GM12865 (cell line): ENCODE measurements at regions not wholly inside any gene's neighbourhood (a gene's known extent, or its start where the extent isn't known, plus 50 kb on each side); places are given as distances from the start of the nearest gene placed in this dataset.
"Not testable (repeated sequence)": the region's sequence is repeated elsewhere in the genome, so short reads cannot be mapped to it uniquely, and the experiment has no call there.

Experiments
- DNase-seq: peaks from one replicate; pipeline ENCODE4 v3.0.0; 2010; ENCODE audit warnings: low read depth
- H3K4me3 ChIP-seq: 2 replicates; pipeline ENCODE4 v1.5.1; 2011; ENCODE audit warnings: mild to moderate bottlenecking, low read depth, low read length, control low read depth
- CTCF ChIP-seq: IDR thresholded peaks from 2 replicates; pipeline ENCODE4 v1.5.1; 2011; ENCODE audit warnings: low read length, control low read depth, low read depth, inconsistent platforms; ENCODE audit not compliant: insufficient read depth; ENCODE audit errors: missing control alignments

GRCh38 chr3:125670352-125670751, 75.1 kb upstream of the OSBPL11 start:
- H3K4me3 ChIP-seq: no peak overlapping the region
- DNase-seq: no peak
- no peak for TF ChIP-seq CTCF

- no peak for DNase-seq
- no peak overlapping the region for H3K4me3 ChIP-seq
- TF ChIP-seq CTCF: no peak
These were observed 75.6 kb upstream of the OSBPL11 start for GRCh38 chr3:125670945-125671344.

- TF ChIP-seq CTCF: no peak
- no peak for DNase-seq
- no peak overlapping the region for H3K4me3 ChIP-seq
These were observed 76.4 kb upstream of the OSBPL11 start for GRCh38 chr3:125671461-125672243.

DNA sequence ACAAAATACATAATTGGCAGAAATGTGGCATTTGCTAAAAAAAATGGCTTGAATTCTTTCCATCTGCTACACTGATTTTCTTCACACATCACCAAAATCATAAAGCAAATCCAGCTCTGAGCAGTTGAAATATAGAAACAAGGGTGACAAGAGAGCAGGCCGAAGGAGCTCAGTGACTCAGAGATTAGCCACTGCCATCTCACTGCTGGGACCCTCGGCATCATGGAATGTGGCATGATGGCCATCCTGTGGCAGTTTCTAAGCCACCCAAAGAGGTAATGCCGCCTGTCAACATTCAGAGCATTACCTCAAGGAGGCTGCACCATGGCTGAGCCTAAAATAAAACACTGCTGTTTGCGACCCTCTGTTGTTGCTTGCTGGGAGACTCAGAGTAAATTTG, 80.5 kb upstream of the OSBPL11 start:
- no peak for TF ChIP-seq CTCF
- no peak overlapping the region for H3K4me3 ChIP-seq

GRCh38 chr3:125679258-125679657, 84.0 kb upstream of the OSBPL11 start:
- no peak for DNase-seq
- TF ChIP-seq CTCF: no peak
- no peak overlapping the region for H3K4me3 ChIP-seq

More for the DNA sequence above, 80.5 kb upstream of the OSBPL11 start:
- no peak for DNase-seq

DNA sequence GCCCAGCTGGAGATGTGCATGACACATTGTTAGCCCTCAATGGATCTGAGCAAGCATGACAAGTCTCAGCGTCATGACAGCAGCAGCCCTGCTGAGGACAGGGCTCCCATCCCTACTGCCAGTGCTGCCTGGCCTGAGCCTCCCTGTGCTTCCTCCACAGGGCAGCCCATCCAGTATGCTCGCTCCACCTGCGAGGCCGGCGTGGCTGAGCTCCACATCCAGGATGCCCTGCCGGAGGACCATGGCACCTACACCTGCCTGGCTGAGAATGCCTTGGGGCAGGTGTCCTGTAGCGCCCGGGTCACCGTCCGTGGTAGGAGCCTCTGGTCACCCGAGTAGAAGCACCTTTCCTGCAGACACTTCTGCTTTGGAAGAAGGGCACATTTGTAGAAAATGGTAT, 85.8 kb upstream of the OSBPL11 start:
- TF ChIP-seq CTCF: no peak
- DNase-seq: no peak
- no peak overlapping the region for H3K4me3 ChIP-seq

GRCh38 chr3:125681906-125682305, 86.6 kb upstream of the OSBPL11 start:
- not testable (repeated sequence) for DNase-seq, H3K4me3 ChIP-seq

GRCh38 chr3:125682610-125683009, 87.3 kb upstream of the OSBPL11 start:
- DNase-seq, H3K4me3 ChIP-seq: not testable (repeated sequence)
